SK-N-SH (cell line): ENCODE measurements at regions not wholly inside any gene's neighbourhood (a gene's known extent, or its start where the extent isn't known, plus 50 kb on each side); places are given as distances from the start of the nearest gene placed in this dataset.

Experiments
- CTCF ChIA-PET: fragments of 300-600, 350-600 bp; formaldehyde crosslinking; extraction: SDS; loops from one replicate; lab custom pipeline; 2021; lab: Yijun Ruan, JAX
- POLR2A ChIA-PET: fragments of 350-600 bp; sonication (Branson Sonifier 250); formaldehyde crosslinking; extraction: SDS; loops from one replicate; lab custom pipeline; 2020; ENCODE audit warnings: antibody characterized with exemption, inconsistent platforms; lab: Yijun Ruan, JAX
- DNase-seq: peaks from one replicate; pipeline ENCODE4 v3.0.0; 2012
- H2AFZ ChIP-seq: fragments of 200-600 bp; sonication (generic); 2 replicates; pipeline ENCODE4 v1.8.1; 2016; ENCODE audit warnings: antibody characterized with exemption, mild to moderate bottlenecking, low read depth
- H3F3A ChIP-seq: fragments of 200-600 bp; sonication (generic); replicated peaks from 2 replicates; pipeline ENCODE3; 2016; ENCODE audit warnings: antibody characterized with exemption, mild to moderate bottlenecking; ENCODE audit not compliant: insufficient read depth
- H3K27ac ChIP-seq, 2 experiments: fragments of 200-500 bp in 1 of 2; fragments of 200-600 bp in 1 of 2; sonication (Bioruptor generic) in 1 of 2; sonication (generic), shearing (Covaris generic) in 1 of 2; 2 replicates each; pipeline versions ENCODE4 v1.5.1 to v1.6.1; 2014 to 2016; ENCODE audit warnings: low read depth in 2 of 2, inconsistent platforms in 1 of 2, low read length in 1 of 2, mild to moderate bottlenecking in 1 of 2, mixed read lengths in 1 of 2
- H3K27me3 ChIP-seq: fragments of 200-600 bp; sonication (generic), shearing (Covaris generic); 2 replicates; pipeline ENCODE4 v1.6.1; 2016; ENCODE audit warnings: mixed run types; ENCODE audit not compliant: insufficient read depth
- H3K36me3 ChIP-seq, 2 experiments: fragments of 200-500 bp in 1 of 2; fragments of 200-600 bp in 1 of 2; sonication (Bioruptor generic) in 1 of 2; sonication (generic) in 1 of 2; replicated peaks in 1 of 2; 2 replicates each; pipeline versions ENCODE3 to v1.5.1; 2014 to 2016; ENCODE audit warnings: low read length in 1 of 2, mild to moderate bottlenecking in 1 of 2; ENCODE audit not compliant: insufficient read depth in 2 of 2, control insufficient read depth in 1 of 2
- H3K4me1 ChIP-seq, 2 experiments: fragments of 200-500 bp in 1 of 2; fragments of 200-600 bp in 1 of 2; sonication (Bioruptor generic) in 1 of 2; sonication (generic), shearing (Covaris generic) in 1 of 2; 2 replicates each; pipeline versions ENCODE4 v1.5.1 to v1.6.1; 2014 to 2016; ENCODE audit warnings: low read depth in 1 of 2, low read length in 1 of 2, mixed run types in 1 of 2; ENCODE audit not compliant: insufficient read depth in 2 of 2, control insufficient read depth in 1 of 2
- H3K4me2 ChIP-seq: fragments of 200-600 bp; sonication (generic), shearing (Covaris generic); 2 replicates; pipeline ENCODE4 v1.6.1; 2017; ENCODE audit warnings: mixed run types
- H3K4me3 ChIP-seq, 2 experiments: fragments of 200-500 bp in 1 of 2; fragments of 200-600 bp in 1 of 2; sonication (Bioruptor generic) in 1 of 2; sonication (generic), shearing (Covaris generic) in 1 of 2; 2 replicates each; pipeline versions ENCODE4 v1.5.1 to v1.8.1; 2014 to 2016; ENCODE audit warnings: low read depth in 2 of 2, inconsistent platforms in 1 of 2, low read length in 1 of 2, mild to moderate bottlenecking in 1 of 2, mixed read lengths in 1 of 2, moderate library complexity in 1 of 2
- H3K79me2 ChIP-seq: fragments of 200-600 bp; sonication (generic); 2 replicates; pipeline ENCODE4 v1.8.1; 2017; ENCODE audit warnings: mild to moderate bottlenecking; ENCODE audit not compliant: insufficient read depth
- H3K9ac ChIP-seq: fragments of 200-600 bp; sonication (generic); 2 replicates; pipeline ENCODE4 v1.6.1; 2017; ENCODE audit warnings: mixed run types
- H3K9me2 ChIP-seq: fragments of 200-600 bp; sonication (generic); 2 replicates; pipeline ENCODE4 v1.6.1; 2017; ENCODE audit warnings: mixed run types
- H3K9me3 ChIP-seq: fragments of 200-600 bp; sonication (generic); 2 replicates; pipeline ENCODE4 v1.6.1; 2017; ENCODE audit warnings: mixed run types, mild to moderate bottlenecking, moderate library complexity
- H4K20me1 ChIP-seq: fragments of 200-600 bp; sonication (generic); 2 replicates; pipeline ENCODE4 v1.6.1; 2017; ENCODE audit warnings: mild to moderate bottlenecking, mixed run types; ENCODE audit not compliant: insufficient read depth
- CHD2 ChIP-seq: fragments of 150-350 bp; IDR thresholded peaks from 2 replicates; pipeline ENCODE4 v1.6.1; 2018; ENCODE audit warnings: low read length; ENCODE audit not compliant: partially characterized antibody
- CTCF ChIP-seq: fragments of 200-600 bp; sonication (generic); IDR thresholded peaks from 2 replicates; pipeline ENCODE4 v1.6.1; 2017; ENCODE audit warnings: antibody characterized with exemption, mild to moderate bottlenecking, moderate library complexity
- ELF1 ChIP-seq: IDR thresholded peaks from 2 replicates; pipeline ENCODE4 v1.4.0; 2012
- EZH2phosphoT487 ChIP-seq: fragments of 200-600 bp; sonication (generic); IDR thresholded peaks from 2 replicates; pipeline ENCODE4 v1.6.1; 2017; ENCODE audit warnings: low read depth, mixed run types, mild to moderate bottlenecking, antibody characterized with exemption, moderate library complexity, borderline replicate concordance
- GABPA ChIP-seq: IDR thresholded peaks from 2 replicates; pipeline ENCODE4 v1.4.0; 2012; ENCODE audit warnings: low read depth, mild to moderate bottlenecking
- MXI1 ChIP-seq: IDR thresholded peaks from 2 replicates; pipeline ENCODE4 v1.6.1; 2012; ENCODE audit warnings: mild to moderate bottlenecking, low read depth, low read length, improper control_type of control experiment
- NFIC ChIP-seq: IDR thresholded peaks from 2 replicates; pipeline ENCODE4 v1.4.0; 2012; ENCODE audit warnings: borderline replicate concordance
- NRF1 ChIP-seq: IDR thresholded peaks from 2 replicates; pipeline ENCODE4 v1.6.1; 2012; ENCODE audit warnings: low read depth, mild to moderate bottlenecking, low read length
- PBX3 ChIP-seq: IDR thresholded peaks from 2 replicates; pipeline ENCODE4; 2012
- POLR2AphosphoS5 ChIP-seq: IDR thresholded peaks from 2 replicates; pipeline ENCODE4 v1.6.1; 2012; ENCODE audit warnings: low read depth, low read length
- RCOR1 ChIP-seq: fragments of 150-350 bp; IDR thresholded peaks from 2 replicates; pipeline ENCODE4 v1.6.1; 2017; ENCODE audit warnings: antibody characterized with exemption, low read length
- RFX5 ChIP-seq: IDR thresholded peaks from 2 replicates; pipeline ENCODE4 v1.6.1; 2012; ENCODE audit warnings: mild to moderate bottlenecking, improper control_type of control experiment, low read length
- SIN3A ChIP-seq: IDR thresholded peaks from 2 replicates; pipeline ENCODE4 v1.6.1; 2012; ENCODE audit warnings: low read depth, mild to moderate bottlenecking, low read length, moderate library complexity, borderline replicate concordance
- TCF12 ChIP-seq: IDR thresholded peaks from 2 replicates; pipeline ENCODE4 v1.4.0; 2012
- USF1 ChIP-seq: IDR thresholded peaks from 2 replicates; pipeline ENCODE4 v1.4.0; 2012; ENCODE audit warnings: low read depth, borderline replicate concordance
- WGBS: methylation state at CpG from one replicate; pipeline ENCODE4 v1.1.6; 2017; ENCODE audit warnings: low lambda C conversion rate; 5-methylcytosine and 5-hydroxymethylcytosine counted together
- TF ChIP-seq, protein P1 (sequence below): fragments of 150-350 bp; IDR thresholded peaks from 2 replicates; pipeline ENCODE4 v1.6.1; 2016; ENCODE audit warnings: mild to moderate bottlenecking, low read depth, low read length
- TF ChIP-seq, protein P2 (sequence below): fragments of 150-350 bp; IDR thresholded peaks from 2 replicates; pipeline ENCODE4 v1.6.1; 2017; ENCODE audit warnings: antibody characterized with exemption, low read length, low read depth, borderline replicate concordance

GRCh38 chr5:3780278-3780677 is 184.6 kb downstream of the IRX1 start:
- no peaks in the 10 kb centered on the region for H3K4me1 ChIP-seq
- H3K4me3 ChIP-seq = no peak overlapping the region
- H3K27ac ChIP-seq = no peak overlapping the region
- ChIA-PET POLR2A (no interaction called here), CTCF (interaction anchor here (1.5 kb wide), 1 partner anchor 12 kb away, joined by 4 read pairs; no protein-coding TSS in a partner anchor)
- no peaks in the 10 kb centered on the region for H3K27me3 ChIP-seq
- TF ChIP-seq MXI1 (no peak), RCOR1 (no peak), SIN3A (no peak), NFIC (no peak), ELF1 (no peak), TCF12 (no peak), RFX5 (no peak)
- TF ChIP-seq, protein P1, sequence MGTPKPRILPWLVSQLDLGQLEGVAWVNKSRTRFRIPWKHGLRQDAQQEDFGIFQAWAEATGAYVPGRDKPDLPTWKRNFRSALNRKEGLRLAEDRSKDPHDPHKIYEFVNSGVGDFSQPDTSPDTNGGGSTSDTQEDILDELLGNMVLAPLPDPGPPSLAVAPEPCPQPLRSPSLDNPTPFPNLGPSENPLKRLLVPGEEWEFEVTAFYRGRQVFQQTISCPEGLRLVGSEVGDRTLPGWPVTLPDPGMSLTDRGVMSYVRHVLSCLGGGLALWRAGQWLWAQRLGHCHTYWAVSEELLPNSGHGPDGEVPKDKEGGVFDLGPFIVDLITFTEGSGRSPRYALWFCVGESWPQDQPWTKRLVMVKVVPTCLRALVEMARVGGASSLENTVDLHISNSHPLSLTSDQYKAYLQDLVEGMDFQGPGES = no peak
- TF ChIP-seq, protein P2, sequence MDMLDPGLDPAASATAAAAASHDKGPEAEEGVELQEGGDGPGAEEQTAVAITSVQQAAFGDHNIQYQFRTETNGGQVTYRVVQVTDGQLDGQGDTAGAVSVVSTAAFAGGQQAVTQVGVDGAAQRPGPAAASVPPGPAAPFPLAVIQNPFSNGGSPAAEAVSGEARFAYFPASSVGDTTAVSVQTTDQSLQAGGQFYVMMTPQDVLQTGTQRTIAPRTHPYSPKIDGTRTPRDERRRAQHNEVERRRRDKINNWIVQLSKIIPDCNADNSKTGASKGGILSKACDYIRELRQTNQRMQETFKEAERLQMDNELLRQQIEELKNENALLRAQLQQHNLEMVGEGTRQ = no peak
- WGBS = 11% methylated on average over 7 of the region's 7 CpGs
- no peaks in the 10 kb centered on the region for H4K20me1 ChIP-seq
- no peaks in the 10 kb centered on the region for H3F3A ChIP-seq
- H3K9ac ChIP-seq = no peak overlapping the region
- no peak overlapping the region for H2AFZ ChIP-seq
- no peaks in the 10 kb centered on the region for H3K36me3 ChIP-seq
- no peaks in the 10 kb centered on the region for H3K9me3 ChIP-seq
- DNase-seq = no peak
- H3K9me2 ChIP-seq = no peaks in the 10 kb centered on the region
- H3K4me2 ChIP-seq = no peak overlapping the region
- H3K79me2 ChIP-seq = no peaks in the 10 kb centered on the region

GRCh38 chr5:3780907-3781306 is 185.3 kb downstream of the IRX1 start:
- Histone ChIP-seq H3K9me3 (no peaks in the 10 kb centered on the region), H3K9ac (no peak overlapping the region), H3K4me3 (no peak overlapping the region), H2AFZ (no peak overlapping the region), H3K36me3 (no peaks in the 10 kb centered on the region), H3K27me3 (no peaks in the 10 kb centered on the region), H3K4me2 (no peak overlapping the region), H3K27ac (no peak overlapping the region), H4K20me1 (no peaks in the 10 kb centered on the region), H3K79me2 (no peaks in the 10 kb centered on the region), H3K4me1 (no peaks in the 10 kb centered on the region), H3K9me2 (no peaks in the 10 kb centered on the region), H3F3A (no peaks in the 10 kb centered on the region)
- CTCF ChIA-PET = no interaction called here
- DNase-seq = no peak
- 5% methylated on average over 7 of the region's 11 CpGs for WGBS
- POLR2A ChIA-PET = no interaction called here
- TF ChIP-seq GABPA = no peak
- no peak for TF ChIP-seq POLR2AphosphoS5
- no peak for TF ChIP-seq EZH2phosphoT487
- no peak for TF ChIP-seq NFIC
- TF ChIP-seq CHD2 = no peak
- no peak for TF ChIP-seq CTCF
- TF ChIP-seq NRF1 = no peak
- TF ChIP-seq USF1 = no peak
- no peak for TF ChIP-seq PBX3
- TF ChIP-seq TCF12 = no peak
